Coronary artery (tissue), 2 donors: ENCODE measurements at regions not wholly inside any gene's neighbourhood (a gene's known extent, or its start where the extent isn't known, plus 50 kb on each side); places are given as distances from the start of the nearest gene placed in this dataset.

Source experiments
- DNase-seq: peaks from one replicate; pipeline ENCODE4 v3.0.0-alpha.2; 2017; ENCODE audit warnings: low spot score
- H3K27ac ChIP-seq, 2 donors: fragments of 200-600 bp; sonication (generic); one replicate each; pipeline ENCODE4 v1.5.1; 2016 to 2019
- H3K4me3 ChIP-seq: fragments of 200-600 bp; sonication (generic); 2 replicates; pipeline ENCODE4 v1.5.1; 2016; ENCODE audit warnings: mild to moderate bottlenecking, moderate library complexity
- TF ChIP-seq, protein P1 (sequence below): fragments of 200-600 bp; sonication (generic); IDR thresholded peaks from one replicate; pipeline ENCODE4 v1.5.1; 2019; ENCODE audit warnings: antibody characterized with exemption

DNA sequence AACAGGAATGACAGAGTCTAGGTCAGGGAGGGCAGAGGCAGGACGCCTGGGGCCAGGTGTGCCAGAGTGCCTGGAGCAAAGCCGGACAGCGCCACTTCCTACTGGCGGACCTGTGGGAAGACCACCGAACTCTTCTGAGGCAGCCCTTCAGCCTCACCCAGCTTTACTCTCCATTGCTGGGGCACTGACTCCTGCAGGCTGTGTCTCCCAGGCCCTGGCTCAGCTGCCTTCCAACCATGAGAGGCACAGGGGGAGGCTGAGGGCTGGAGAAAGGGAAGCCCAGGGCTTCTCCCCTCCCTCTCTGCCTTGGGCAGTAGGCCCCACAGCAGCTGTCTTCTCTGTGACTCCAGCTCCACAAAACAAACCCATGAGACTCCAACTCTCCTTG is 139.6 kb upstream of the UNC5B start:
- DNase-seq: no peak

DNA sequence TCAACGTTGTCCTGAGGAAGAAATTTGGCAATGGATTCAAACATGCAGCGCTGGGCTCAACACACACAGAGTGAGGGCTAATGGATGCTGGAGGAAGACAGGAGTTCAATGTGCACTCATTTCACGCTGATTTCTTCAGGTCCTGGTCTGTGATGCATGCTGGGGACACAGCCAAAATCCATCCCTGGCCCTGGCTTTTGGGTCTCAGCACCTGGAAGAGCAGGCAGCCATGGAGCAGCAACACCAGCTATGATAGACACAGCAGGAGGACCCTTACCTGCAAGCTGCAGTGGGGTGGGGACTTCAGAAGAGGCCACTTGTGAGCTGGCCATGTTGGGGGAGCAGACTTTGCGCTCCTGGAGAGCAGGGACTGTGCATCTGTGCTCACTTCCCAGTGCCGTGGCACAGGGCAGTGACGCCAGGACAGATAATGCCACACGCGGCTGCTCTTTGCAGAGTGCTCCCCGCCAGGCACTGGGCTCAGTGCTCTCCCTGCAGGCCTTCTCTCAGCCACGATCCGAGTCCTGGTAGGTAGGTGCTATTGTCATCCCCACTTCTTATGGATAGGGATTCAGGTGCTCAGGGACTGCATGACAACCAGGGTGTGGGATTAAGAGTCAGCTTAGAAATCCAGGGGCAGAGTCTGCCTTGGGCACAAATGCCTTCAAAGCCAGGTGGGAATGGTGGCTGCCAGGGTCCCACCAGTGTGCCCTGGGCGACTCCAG is 138.8 kb upstream of the UNC5B start:
- Histone ChIP-seq H3K27ac (no peak overlapping the region), H3K4me3 (no peak overlapping the region)
- DNase-seq: no peak
- TF ChIP-seq, protein P1, sequence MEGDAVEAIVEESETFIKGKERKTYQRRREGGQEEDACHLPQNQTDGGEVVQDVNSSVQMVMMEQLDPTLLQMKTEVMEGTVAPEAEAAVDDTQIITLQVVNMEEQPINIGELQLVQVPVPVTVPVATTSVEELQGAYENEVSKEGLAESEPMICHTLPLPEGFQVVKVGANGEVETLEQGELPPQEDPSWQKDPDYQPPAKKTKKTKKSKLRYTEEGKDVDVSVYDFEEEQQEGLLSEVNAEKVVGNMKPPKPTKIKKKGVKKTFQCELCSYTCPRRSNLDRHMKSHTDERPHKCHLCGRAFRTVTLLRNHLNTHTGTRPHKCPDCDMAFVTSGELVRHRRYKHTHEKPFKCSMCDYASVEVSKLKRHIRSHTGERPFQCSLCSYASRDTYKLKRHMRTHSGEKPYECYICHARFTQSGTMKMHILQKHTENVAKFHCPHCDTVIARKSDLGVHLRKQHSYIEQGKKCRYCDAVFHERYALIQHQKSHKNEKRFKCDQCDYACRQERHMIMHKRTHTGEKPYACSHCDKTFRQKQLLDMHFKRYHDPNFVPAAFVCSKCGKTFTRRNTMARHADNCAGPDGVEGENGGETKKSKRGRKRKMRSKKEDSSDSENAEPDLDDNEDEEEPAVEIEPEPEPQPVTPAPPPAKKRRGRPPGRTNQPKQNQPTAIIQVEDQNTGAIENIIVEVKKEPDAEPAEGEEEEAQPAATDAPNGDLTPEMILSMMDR: no peak

More for the DNA sequence above, 139.6 kb upstream of the UNC5B start:
- no peak overlapping the region for H3K27ac ChIP-seq
- TF ChIP-seq, protein P1: no peak
- no peak overlapping the region for H3K4me3 ChIP-seq

GRCh38 chr10:71074176-71074755 is 138.1 kb upstream of the UNC5B start:
- Histone ChIP-seq H3K4me3 (no peak overlapping the region), H3K27ac (no peak overlapping the region)
- DNase-seq: no peak
- TF ChIP-seq, protein P1: no peak

DNA sequence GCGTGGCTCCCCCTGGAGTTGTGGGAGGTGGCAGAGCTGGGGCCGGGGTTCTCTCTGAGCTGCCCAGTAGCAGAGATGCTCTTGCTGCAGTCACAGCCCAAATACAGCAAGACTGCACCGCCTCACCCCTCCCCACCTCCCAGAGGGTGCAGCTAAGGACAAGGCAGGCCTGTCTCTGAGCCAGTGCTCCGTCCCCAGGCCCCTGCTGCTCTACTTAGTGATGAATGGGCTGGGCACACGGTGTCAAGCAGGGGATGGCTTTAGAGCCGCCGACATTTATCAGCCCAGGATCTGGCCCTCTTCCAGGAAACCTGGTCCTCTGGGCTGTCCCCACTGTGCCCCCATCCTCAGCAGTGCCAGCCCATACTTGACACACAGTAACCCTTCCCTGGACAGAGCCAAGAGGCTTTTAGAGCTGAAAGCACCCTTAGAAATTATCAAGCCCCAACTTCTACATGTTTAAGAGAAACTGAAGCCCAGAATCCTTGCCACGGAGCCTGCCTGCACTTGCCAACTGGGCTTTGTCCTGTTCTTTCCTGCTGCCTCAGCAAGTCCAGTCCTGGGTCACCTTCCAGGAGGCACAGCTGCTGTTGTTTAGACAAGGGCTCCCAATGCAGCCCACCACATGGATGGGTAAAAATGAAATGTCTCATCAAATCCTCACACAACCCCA is 137.1 kb upstream of the UNC5B start:
- no peak overlapping the region for H3K27ac ChIP-seq
- TF ChIP-seq, protein P1: no peak
- no peak overlapping the region for H3K4me3 ChIP-seq
- peak; percentile 54 for DNase-seq

DNA sequence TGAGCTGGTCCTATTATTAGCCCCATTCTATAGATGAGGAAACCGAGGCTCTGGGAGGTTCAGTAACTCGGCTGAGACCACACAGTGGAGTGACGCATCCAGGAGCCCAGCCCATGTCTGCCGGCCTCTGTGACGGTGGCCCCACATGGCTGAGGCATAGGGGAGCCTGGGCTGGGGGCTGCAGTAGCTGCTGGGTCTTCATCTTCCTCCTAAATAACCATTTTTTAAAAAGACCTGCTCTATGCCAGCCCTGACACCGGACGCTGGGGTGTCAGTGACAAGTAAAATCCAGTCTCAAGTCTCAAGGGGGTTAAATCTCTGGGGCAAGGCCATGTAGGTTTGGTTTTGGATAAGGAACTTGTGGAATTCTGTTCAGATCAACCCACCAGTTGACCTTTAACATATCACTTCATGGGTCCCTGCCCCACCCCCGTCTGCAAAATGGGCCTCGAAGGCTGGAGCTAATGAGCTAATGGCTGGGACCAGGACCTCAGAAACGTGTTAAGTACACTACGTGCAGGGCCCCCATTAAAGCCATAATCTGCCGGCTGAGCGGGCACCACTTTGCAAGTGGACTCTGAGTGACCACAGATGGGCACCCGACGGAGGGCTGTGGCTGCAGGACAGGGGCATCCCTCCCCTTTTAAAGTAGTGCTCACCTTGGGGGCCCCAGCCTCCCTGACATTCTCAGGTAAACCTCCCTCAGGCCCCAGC is 136.5 kb upstream of the UNC5B start:
- TF ChIP-seq, protein P1: no peak
- DNase-seq: peak; percentile 58
- no peak overlapping the region for H3K27ac ChIP-seq
- no peak overlapping the region for H3K4me3 ChIP-seq

- TF ChIP-seq, protein P1: no peak
- no peak for DNase-seq
- no peak overlapping the region for H3K27ac ChIP-seq
- no peak overlapping the region for H3K4me3 ChIP-seq
Observed at GRCh38 chr10:71076473-71077142, 135.8 kb upstream of the UNC5B start.
